SK-N-SH (cell line): ENCODE measurements at regions not wholly inside any gene's neighbourhood (a gene's known extent, or its start where the extent isn't known, plus 50 kb on each side); places are given as distances from the start of the nearest gene placed in this dataset.

Source experiments
- CTCF ChIA-PET: fragments of 300-600, 350-600 bp; formaldehyde crosslinking; extraction: SDS; loops from one replicate; lab custom pipeline; 2021; lab: Yijun Ruan, JAX
- POLR2A ChIA-PET: fragments of 350-600 bp; sonication (Branson Sonifier 250); formaldehyde crosslinking; extraction: SDS; loops from one replicate; lab custom pipeline; 2020; ENCODE audit warnings: antibody characterized with exemption, inconsistent platforms; lab: Yijun Ruan, JAX
- DNase-seq: peaks from one replicate; pipeline ENCODE4 v3.0.0; 2012
- H2AFZ ChIP-seq: fragments of 200-600 bp; sonication (generic); 2 replicates; pipeline ENCODE4 v1.8.1; 2016; ENCODE audit warnings: antibody characterized with exemption, mild to moderate bottlenecking, low read depth
- H3F3A ChIP-seq: fragments of 200-600 bp; sonication (generic); replicated peaks from 2 replicates; pipeline ENCODE3; 2016; ENCODE audit warnings: antibody characterized with exemption, mild to moderate bottlenecking; ENCODE audit not compliant: insufficient read depth
- H3K27ac ChIP-seq, 2 experiments: fragments of 200-500 bp in 1 of 2; fragments of 200-600 bp in 1 of 2; sonication (Bioruptor generic) in 1 of 2; sonication (generic), shearing (Covaris generic) in 1 of 2; 2 replicates each; pipeline versions ENCODE4 v1.5.1 to v1.6.1; 2014 to 2016; ENCODE audit warnings: low read depth in 2 of 2, inconsistent platforms in 1 of 2, low read length in 1 of 2, mild to moderate bottlenecking in 1 of 2, mixed read lengths in 1 of 2
- H3K27me3 ChIP-seq: fragments of 200-600 bp; sonication (generic), shearing (Covaris generic); 2 replicates; pipeline ENCODE4 v1.6.1; 2016; ENCODE audit warnings: mixed run types; ENCODE audit not compliant: insufficient read depth
- H3K36me3 ChIP-seq, 2 experiments: fragments of 200-500 bp in 1 of 2; fragments of 200-600 bp in 1 of 2; sonication (Bioruptor generic) in 1 of 2; sonication (generic) in 1 of 2; replicated peaks in 1 of 2; 2 replicates each; pipeline versions ENCODE3 to v1.5.1; 2014 to 2016; ENCODE audit warnings: low read length in 1 of 2, mild to moderate bottlenecking in 1 of 2; ENCODE audit not compliant: insufficient read depth in 2 of 2, control insufficient read depth in 1 of 2
- H3K4me1 ChIP-seq, 2 experiments: fragments of 200-500 bp in 1 of 2; fragments of 200-600 bp in 1 of 2; sonication (Bioruptor generic) in 1 of 2; sonication (generic), shearing (Covaris generic) in 1 of 2; 2 replicates each; pipeline versions ENCODE4 v1.5.1 to v1.6.1; 2014 to 2016; ENCODE audit warnings: low read depth in 1 of 2, low read length in 1 of 2, mixed run types in 1 of 2; ENCODE audit not compliant: insufficient read depth in 2 of 2, control insufficient read depth in 1 of 2
- H3K4me2 ChIP-seq: fragments of 200-600 bp; sonication (generic), shearing (Covaris generic); 2 replicates; pipeline ENCODE4 v1.6.1; 2017; ENCODE audit warnings: mixed run types
- H3K4me3 ChIP-seq, 2 experiments: fragments of 200-500 bp in 1 of 2; fragments of 200-600 bp in 1 of 2; sonication (Bioruptor generic) in 1 of 2; sonication (generic), shearing (Covaris generic) in 1 of 2; 2 replicates each; pipeline versions ENCODE4 v1.5.1 to v1.8.1; 2014 to 2016; ENCODE audit warnings: low read depth in 2 of 2, inconsistent platforms in 1 of 2, low read length in 1 of 2, mild to moderate bottlenecking in 1 of 2, mixed read lengths in 1 of 2, moderate library complexity in 1 of 2
- H3K79me2 ChIP-seq: fragments of 200-600 bp; sonication (generic); 2 replicates; pipeline ENCODE4 v1.8.1; 2017; ENCODE audit warnings: mild to moderate bottlenecking; ENCODE audit not compliant: insufficient read depth
- H3K9ac ChIP-seq: fragments of 200-600 bp; sonication (generic); 2 replicates; pipeline ENCODE4 v1.6.1; 2017; ENCODE audit warnings: mixed run types
- H3K9me2 ChIP-seq: fragments of 200-600 bp; sonication (generic); 2 replicates; pipeline ENCODE4 v1.6.1; 2017; ENCODE audit warnings: mixed run types
- H3K9me3 ChIP-seq: fragments of 200-600 bp; sonication (generic); 2 replicates; pipeline ENCODE4 v1.6.1; 2017; ENCODE audit warnings: mixed run types, mild to moderate bottlenecking, moderate library complexity
- H4K20me1 ChIP-seq: fragments of 200-600 bp; sonication (generic); 2 replicates; pipeline ENCODE4 v1.6.1; 2017; ENCODE audit warnings: mild to moderate bottlenecking, mixed run types; ENCODE audit not compliant: insufficient read depth
- EP300 ChIP-seq, 2 experiments: IDR thresholded peaks; 2 replicates each; pipeline versions ENCODE4 v1.4.0 to v1.6.1; 2012; ENCODE audit warnings: borderline replicate concordance in 1 of 2, low read depth in 1 of 2, low read length in 1 of 2
- EZH2phosphoT487 ChIP-seq: fragments of 200-600 bp; sonication (generic); IDR thresholded peaks from 2 replicates; pipeline ENCODE4 v1.6.1; 2017; ENCODE audit warnings: low read depth, mixed run types, mild to moderate bottlenecking, antibody characterized with exemption, moderate library complexity, borderline replicate concordance
- FOSL2 ChIP-seq: IDR thresholded peaks from 2 replicates; pipeline ENCODE4 v1.4.0; 2012; ENCODE audit warnings: low read depth, mild to moderate bottlenecking, moderate library complexity, borderline replicate concordance
- FOXJ3 ChIP-seq: sonication (generic); formaldehyde crosslinking; IDR thresholded peaks from 2 replicates; pipeline ENCODE4 v1.5.1; 2020; ENCODE audit warnings: mild to moderate bottlenecking, missing genetic modification reagents
- FOXM1 ChIP-seq: IDR thresholded peaks from 2 replicates; pipeline ENCODE4 v1.4.0; 2012; ENCODE audit warnings: low read depth, mild to moderate bottlenecking
- GATA2 ChIP-seq: sonication (generic); formaldehyde crosslinking; IDR thresholded peaks from 2 replicates; pipeline ENCODE4 v1.5.0; 2020; ENCODE audit warnings: mild to moderate bottlenecking, missing genetic modification reagents
- MAX ChIP-seq: IDR thresholded peaks from 2 replicates; pipeline ENCODE4 v1.4.0; 2012; ENCODE audit warnings: low read depth
- MEF2A ChIP-seq: IDR thresholded peaks from 2 replicates; pipeline ENCODE4 v1.4.0; 2012; ENCODE audit warnings: low read depth, borderline replicate concordance
- NFIC ChIP-seq: IDR thresholded peaks from 2 replicates; pipeline ENCODE4 v1.4.0; 2012; ENCODE audit warnings: borderline replicate concordance
- RAD21 ChIP-seq: IDR thresholded peaks from 2 replicates; pipeline ENCODE4 v1.6.1; 2012; ENCODE audit warnings: mild to moderate bottlenecking, low read length
- REST ChIP-seq: IDR thresholded peaks from 2 replicates; pipeline ENCODE4 v1.6.1; 2012; ENCODE audit warnings: mild to moderate bottlenecking, low read depth, low read length, moderate library complexity
- RXRA ChIP-seq: IDR thresholded peaks from 2 replicates; pipeline ENCODE4 v1.4.0; 2012; ENCODE audit warnings: low read depth, mild to moderate bottlenecking, borderline replicate concordance
- TAF1 ChIP-seq: IDR thresholded peaks from 2 replicates; pipeline ENCODE4 v1.6.1; 2012; ENCODE audit warnings: low read depth, mild to moderate bottlenecking, low read length, moderate library complexity, borderline replicate concordance
- YY1 ChIP-seq: IDR thresholded peaks from 2 replicates; pipeline ENCODE4 v1.4.0; 2012; ENCODE audit warnings: low read depth, mild to moderate bottlenecking
- WGBS: methylation state at CpG from one replicate; pipeline ENCODE4 v1.1.6; 2017; ENCODE audit warnings: low lambda C conversion rate; 5-methylcytosine and 5-hydroxymethylcytosine counted together
- TF ChIP-seq, protein P1 (sequence below): IDR thresholded peaks from 2 replicates; pipeline ENCODE4 v1.4.0; 2012; ENCODE audit warnings: low read depth, borderline replicate concordance
- TF ChIP-seq, protein P2 (sequence below): fragments of 150-350 bp; IDR thresholded peaks from 2 replicates; pipeline ENCODE4 v1.6.1; 2017; ENCODE audit warnings: antibody characterized with exemption, low read length, low read depth, borderline replicate concordance
- TF ChIP-seq, protein P3 (sequence below): IDR thresholded peaks from 2 replicates; pipeline ENCODE4; 2012

GRCh38 chr1:208615371-208615770 lies 371.2 kb upstream of the PLXNA2 start:
- peaks cover 0 to 4% of the 10 kb centered on the region in 2 experiments; a peak in 2 of 4 replicates for H3K4me1 ChIP-seq
- no peak for DNase-seq
- H3K9ac ChIP-seq: no peak overlapping the region
- no peak overlapping the region for H3K27ac ChIP-seq
- H4K20me1 ChIP-seq: no peaks in the 10 kb centered on the region
- TF ChIP-seq, protein P1, sequence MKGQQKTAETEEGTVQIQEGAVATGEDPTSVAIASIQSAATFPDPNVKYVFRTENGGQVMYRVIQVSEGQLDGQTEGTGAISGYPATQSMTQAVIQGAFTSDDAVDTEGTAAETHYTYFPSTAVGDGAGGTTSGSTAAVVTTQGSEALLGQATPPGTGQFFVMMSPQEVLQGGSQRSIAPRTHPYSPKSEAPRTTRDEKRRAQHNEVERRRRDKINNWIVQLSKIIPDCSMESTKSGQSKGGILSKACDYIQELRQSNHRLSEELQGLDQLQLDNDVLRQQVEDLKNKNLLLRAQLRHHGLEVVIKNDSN: no peak
- TF ChIP-seq FOXJ3 (CRISPR knock-in tag) (no peak), YY1 (no peak), MEF2A (no peak), RAD21 (no peak), NFIC (no peak), GATA2 (CRISPR knock-in tag) (no peak), TAF1 (no peak), MAX (no peak), EP300 (IDR thresholded peaks at IDR 0.05; ENCODE audit: borderline replicate concordance in 1 of 2, low read depth in 1 of 2, low read length in 1 of 2) (no peak)
- TF ChIP-seq, protein P2, sequence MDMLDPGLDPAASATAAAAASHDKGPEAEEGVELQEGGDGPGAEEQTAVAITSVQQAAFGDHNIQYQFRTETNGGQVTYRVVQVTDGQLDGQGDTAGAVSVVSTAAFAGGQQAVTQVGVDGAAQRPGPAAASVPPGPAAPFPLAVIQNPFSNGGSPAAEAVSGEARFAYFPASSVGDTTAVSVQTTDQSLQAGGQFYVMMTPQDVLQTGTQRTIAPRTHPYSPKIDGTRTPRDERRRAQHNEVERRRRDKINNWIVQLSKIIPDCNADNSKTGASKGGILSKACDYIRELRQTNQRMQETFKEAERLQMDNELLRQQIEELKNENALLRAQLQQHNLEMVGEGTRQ: no peak
- TF ChIP-seq, all 33 proteins: peak for 0
- H3K27me3 ChIP-seq: no peaks in the 10 kb centered on the region
- POLR2A ChIA-PET: no interaction called here
- CTCF ChIA-PET: interaction anchor here (0.6 kb wide), 1 partner anchor 349 kb away, joined by 3 read pairs; no protein-coding TSS in a partner anchor
- H3K4me2 ChIP-seq: no peak overlapping the region
- H3K36me3 ChIP-seq: no peaks in the 10 kb centered on the region
- no peak overlapping the region for H3K4me3 ChIP-seq
- 0 out of 2 replicates have a peak, but pooled peaks cover 6% of the 10 kb centered on the region for H3K9me3 ChIP-seq
- no peaks in the 10 kb centered on the region for H3F3A ChIP-seq
- no peak overlapping the region for H2AFZ ChIP-seq
- H3K79me2 ChIP-seq: no peaks in the 10 kb centered on the region
- no peaks in the 10 kb centered on the region for H3K9me2 ChIP-seq

DNA sequence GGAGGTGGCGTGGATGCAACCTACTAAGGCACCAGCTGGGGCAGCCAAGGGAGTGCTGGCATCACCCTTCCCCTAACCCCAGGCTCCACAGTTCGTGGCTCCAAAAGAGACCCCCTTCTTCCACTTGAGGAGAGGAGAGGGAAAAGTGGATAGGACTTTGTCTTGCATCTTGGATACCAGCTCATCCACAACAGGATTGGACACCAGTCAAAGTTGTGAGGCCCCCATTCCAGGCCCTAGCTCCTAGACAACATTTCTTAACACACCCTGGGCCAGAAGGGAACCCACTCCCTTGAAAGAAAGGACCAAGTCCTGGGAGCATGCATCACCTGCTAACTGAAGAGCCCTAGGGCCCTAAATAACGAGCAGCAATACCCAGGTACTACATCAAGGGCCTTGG lies 372.6 kb upstream of the PLXNA2 start:
- H3K4me3 ChIP-seq: no peak overlapping the region
- no peak overlapping the region for H3K27ac ChIP-seq
- H3K4me2 ChIP-seq: no peak overlapping the region
- CTCF ChIA-PET: no interaction called here
- H3K9me3 ChIP-seq: peaks cover 13% of the 10 kb centered on the region; the same call in 1 of the 2 replicates
- TF ChIP-seq, protein P3, sequence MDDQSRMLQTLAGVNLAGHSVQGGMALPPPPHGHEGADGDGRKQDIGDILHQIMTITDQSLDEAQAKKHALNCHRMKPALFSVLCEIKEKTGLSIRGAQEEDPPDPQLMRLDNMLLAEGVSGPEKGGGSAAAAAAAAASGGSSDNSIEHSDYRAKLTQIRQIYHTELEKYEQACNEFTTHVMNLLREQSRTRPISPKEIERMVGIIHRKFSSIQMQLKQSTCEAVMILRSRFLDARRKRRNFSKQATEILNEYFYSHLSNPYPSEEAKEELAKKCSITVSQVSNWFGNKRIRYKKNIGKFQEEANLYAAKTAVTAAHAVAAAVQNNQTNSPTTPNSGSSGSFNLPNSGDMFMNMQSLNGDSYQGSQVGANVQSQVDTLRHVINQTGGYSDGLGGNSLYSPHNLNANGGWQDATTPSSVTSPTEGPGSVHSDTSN: no peak
- TF ChIP-seq RAD21: no peak
- TF ChIP-seq FOSL2: no peak
- no peak for TF ChIP-seq EZH2phosphoT487
- no peak for TF ChIP-seq MAX
- no peak for TF ChIP-seq TAF1
- TF ChIP-seq REST: no peak
- TF ChIP-seq RXRA: no peak
- TF ChIP-seq GATA2 (CRISPR knock-in tag): no peak
- TF ChIP-seq FOXM1: no peak
- TF ChIP-seq, all 33 proteins: peak for 0
- no peaks in the 10 kb centered on the region for H3F3A ChIP-seq
- peaks cover 0 to 4% of the 10 kb centered on the region in 2 experiments; a peak in 2 of 4 replicates for H3K4me1 ChIP-seq
- no peaks in the 10 kb centered on the region for H3K36me3 ChIP-seq
- H3K9ac ChIP-seq: no peak overlapping the region
- 18% methylated on average over 3 of the region's 3 CpGs for WGBS
- POLR2A ChIA-PET: no interaction called here
- H3K9me2 ChIP-seq: no peaks in the 10 kb centered on the region
- no peaks in the 10 kb centered on the region for H3K27me3 ChIP-seq
- no peak for DNase-seq
- H2AFZ ChIP-seq: no peak overlapping the region
- H4K20me1 ChIP-seq: no peaks in the 10 kb centered on the region
- no peaks in the 10 kb centered on the region for H3K79me2 ChIP-seq
